Right renal pelvis (tissue), 4 donors: ENCODE measurements at regions not wholly inside any gene's neighbourhood (a gene's known extent, or its start where the extent isn't known, plus 50 kb on each side); places are given as distances from the start of the nearest gene placed in this dataset.
A peak's percentile ranks its signal among the peaks of the same experiment; 100 is the strongest.
"Not testable (repeated sequence)": the region's sequence is repeated elsewhere in the genome, so short reads cannot be mapped to it uniquely, and the experiment has no call there.

Source experiments
- DNase-seq, 4 donors: peaks; one replicate each; pipeline ENCODE4 v3.0.0-alpha.2; 2013; ENCODE audit warnings: low read depth in 4 of 4, low spot score in 3 of 4, missing footprints in 1 of 4

DNA sequence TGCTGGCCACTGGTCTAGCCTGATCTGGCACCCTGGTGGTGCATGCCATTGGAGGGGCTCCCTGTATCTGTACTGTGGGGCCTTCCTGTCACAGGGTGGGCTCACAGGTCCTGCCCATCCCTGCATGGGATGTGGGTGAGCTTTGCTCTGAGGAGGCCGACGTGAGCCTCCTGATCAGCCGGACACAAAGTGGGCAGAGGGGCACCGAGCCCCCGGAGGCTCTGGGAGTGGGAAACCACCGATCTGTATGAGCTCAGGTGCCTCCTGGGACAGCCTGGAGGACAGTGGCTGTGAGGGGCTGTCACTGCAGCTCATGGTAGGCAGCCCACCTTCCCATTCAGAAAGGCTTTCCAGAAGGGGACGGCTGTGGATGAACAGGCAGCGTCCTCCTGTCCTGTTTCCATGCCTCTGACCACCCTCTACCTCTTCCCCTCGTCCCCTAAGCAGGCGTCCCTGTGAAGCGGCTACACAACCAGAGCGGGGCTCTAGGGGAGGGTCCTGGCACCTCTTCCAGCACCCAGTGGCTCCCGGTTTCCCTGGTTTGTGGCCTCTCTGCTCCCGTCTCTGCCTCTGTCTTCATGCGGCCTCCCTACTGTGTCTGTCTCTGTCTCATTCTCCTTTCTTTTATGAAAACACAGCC is 112.5 kb upstream of the OTOS start:
- DNase-seq = no peak

DNA sequence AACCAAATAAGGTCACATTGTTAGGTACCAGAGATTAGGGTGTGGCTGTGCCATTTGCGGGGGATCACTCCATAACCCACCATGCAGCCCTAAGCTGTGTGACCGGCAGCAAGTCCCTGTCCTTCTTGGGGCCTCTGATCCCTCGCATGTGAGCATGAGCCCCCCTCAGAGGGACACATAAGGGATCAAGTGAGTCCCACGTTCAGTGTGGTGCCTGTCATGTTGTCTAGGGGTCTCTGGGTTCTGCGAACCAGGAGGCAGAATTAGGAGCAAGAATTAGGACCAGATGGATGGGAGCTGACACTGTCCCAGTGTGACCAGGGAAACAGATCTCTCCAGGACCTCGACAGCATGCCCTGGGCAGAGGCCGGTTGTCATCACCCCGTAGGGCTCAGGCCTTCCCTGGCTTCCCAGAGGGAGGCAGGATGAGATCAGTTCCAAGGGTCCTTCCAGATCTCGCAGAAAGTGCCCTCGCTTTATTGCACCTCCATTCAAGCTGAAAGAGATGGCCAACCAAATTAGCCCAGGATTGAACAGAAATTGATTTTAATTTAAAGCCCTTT is 113.2 kb upstream of the OTOS start:
- no peak for DNase-seq

GRCh38 chr2:240254337-240255164 is 114.1 kb upstream of the OTOS start:
- no peak for DNase-seq

GRCh38 chr2:240255165-240255491 is 114.7 kb upstream of the OTOS start:
- DNase-seq = no peak

- peak in 1 of 4 donors; percentile 63 for DNase-seq
Measured at GRCh38 chr2:240255811-240256703, 115.6 kb upstream of the OTOS start.

- no peak for DNase-seq
Measured at GRCh38 chr2:240256704-240257637, 116.5 kb upstream of the OTOS start.

DNA sequence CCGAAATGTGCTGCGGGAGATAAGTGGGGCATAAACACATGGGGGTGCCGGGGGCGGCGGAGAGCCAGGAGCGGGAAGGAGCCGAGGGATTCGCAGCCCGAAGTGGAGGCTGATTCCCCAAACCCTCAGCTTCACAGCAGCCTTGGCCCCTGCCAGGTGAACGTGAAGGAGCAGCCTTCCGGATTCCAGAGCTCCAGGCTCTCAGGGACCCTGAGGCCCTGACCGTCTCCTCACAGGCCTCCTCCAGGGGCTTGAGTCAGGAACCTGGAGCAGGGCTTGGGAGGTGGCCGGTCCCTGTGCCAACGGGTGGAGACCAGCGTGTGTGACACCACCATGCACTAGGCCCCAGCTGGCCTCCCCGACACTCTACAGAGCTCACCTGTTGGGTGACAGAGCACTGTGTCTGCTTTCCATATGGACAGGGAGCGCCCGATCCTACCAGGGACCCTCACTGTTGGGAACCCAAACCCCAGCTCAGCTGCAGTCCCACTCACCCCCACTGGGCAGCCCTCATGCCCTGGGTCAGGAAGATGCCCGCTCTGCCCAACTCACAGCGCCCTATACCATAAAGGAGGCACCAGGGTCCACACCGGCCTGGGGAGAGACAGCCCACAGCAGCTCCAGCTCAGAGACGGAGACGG is 117.6 kb upstream of the OTOS start:
- no peak for DNase-seq

DNA sequence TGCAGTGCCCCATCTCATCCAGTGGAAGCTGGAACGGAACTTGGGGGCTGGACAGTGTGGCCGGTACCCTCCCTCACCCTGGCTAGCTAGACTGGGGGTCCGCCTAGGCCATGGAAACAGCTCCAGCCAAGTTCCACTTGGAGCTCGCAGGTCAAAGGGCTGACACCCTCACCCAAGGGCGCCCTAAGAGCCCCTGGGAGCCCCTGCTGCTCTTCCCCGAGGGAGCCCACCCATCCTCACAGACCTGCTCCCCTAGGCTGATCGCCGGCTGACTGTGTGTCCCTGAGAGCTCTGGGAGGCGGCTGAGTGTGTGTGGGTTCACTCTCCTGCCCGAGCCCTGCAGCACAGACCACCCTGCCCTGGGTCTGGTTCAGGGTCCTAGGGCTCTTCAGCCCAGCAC is 118.2 kb upstream of the OTOS start:
- DNase-seq = no peak

- no peak for DNase-seq
Measured at GRCh38 chr2:240259201-240259923, 118.9 kb upstream of the OTOS start.

- DNase-seq = no peak
Measured at GRCh38 chr2:240259924-240260529, 119.6 kb upstream of the OTOS start.

DNA sequence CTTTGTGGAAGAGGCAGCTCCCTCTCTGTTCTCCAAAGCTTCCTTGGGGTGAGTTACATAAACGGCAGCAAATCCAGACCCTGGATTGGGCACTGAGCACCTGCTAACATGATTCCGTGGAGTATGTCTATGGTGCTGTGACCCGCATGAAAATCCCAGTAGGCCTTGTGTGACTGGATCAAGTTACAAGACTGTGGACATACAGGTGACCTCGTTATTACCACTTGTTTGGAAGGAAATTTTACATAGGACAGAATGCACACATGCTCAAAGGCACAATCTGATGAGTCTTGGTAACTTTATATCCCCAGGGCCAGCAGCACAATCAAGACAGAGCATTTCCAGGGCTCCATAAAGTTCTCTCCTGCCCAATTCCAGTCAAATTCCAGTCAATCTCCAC is 120.2 kb upstream of the OTOS start:
- no peak for DNase-seq

- not testable (repeated sequence) for DNase-seq
Measured at GRCh38 chr2:240262578-240262977, 122.1 kb upstream of the OTOS start.

DNA sequence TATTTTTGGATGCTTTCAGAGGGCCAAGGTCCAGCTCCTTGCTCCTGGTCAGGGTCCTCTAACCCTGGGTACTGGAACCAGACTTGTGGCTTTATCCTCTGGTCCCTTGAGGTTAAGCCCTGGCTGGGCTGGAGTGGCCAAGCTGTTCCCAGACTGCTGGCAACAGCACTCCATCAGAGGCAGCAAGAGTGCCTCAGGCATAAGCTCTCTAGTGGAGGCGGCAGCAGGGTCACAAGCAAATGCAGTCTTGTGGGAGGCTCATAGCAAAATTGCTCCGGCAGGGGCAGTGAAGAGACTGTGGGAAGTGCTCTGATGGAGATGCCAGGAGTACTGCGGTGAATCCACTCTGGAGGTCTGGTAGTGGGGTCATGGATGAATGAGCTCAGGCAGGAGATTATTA is 128.9 kb upstream of the OTOS start:
- DNase-seq = no peak

GRCh38 chr2:240269886-240270285 is 129.4 kb upstream of the OTOS start:
- no peak for DNase-seq

DNA sequence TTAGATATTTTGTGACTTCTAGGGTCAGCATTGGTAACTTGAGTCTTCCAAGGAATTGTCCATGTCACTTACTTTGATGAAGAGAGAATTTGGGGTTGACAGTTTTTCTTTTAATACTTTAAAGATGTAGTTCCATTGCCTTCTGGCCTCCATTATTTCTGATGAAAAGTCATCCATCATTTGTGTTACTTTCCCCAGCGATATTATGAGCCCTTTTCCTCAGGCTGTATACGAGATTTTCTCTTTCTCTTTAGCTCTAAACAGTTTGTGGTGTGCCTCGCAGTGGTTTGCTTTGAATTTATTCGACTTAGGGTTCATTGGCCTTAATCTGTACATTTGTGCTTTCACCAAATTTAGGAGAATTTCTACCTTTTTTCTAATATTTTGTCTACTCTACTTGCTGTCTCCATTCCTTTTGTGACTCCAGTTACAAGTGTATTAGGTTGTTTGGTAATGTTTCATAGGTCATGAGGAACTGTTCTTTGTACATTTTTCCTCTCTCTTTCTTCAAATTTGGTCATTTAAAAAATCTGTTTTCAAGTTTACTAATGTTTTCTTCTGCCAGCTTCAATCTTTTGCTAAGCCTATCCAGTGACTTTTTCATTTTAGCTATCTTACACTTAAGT is 131.4 kb upstream of the OTOS start:
- no peak for DNase-seq

- no peak for DNase-seq
Measured at GRCh38 chr2:240275386-240275785, 134.9 kb upstream of the OTOS start.

GRCh38 chr2:240277073-240277806 is 136.8 kb upstream of the OTOS start:
- DNase-seq = no peak
